NCI-H526 (cell line): ENCODE measurements at regions not wholly inside any gene's neighbourhood (a gene's known extent, or its start where the extent isn't known, plus 50 kb on each side); places are given as distances from the start of the nearest gene placed in this dataset.

Experiments
- DNase-seq, 2 experiments: peaks; one replicate each; lab custom pipeline; 2025; lab: John Stamatoyannopoulos, UW

GRCh38 chr2:136062066-136062837 lies 55.7 kb downstream of the CXCR4 start:
- DNase-seq: no peak

GRCh38 chr2:136060416-136060815 lies 57.5 kb downstream of the CXCR4 start:
- peak; percentile 59 to 68 for DNase-seq

- no peak for DNase-seq
Observed at GRCh38 chr2:136059036-136059472, 58.9 kb downstream of the CXCR4 start.

- peak in 1 of 2 experiments; percentile 37 for DNase-seq
Observed at GRCh38 chr2:136058262-136058661, 59.7 kb downstream of the CXCR4 start.

GRCh38 chr2:136057802-136058140 lies 60.2 kb downstream of the CXCR4 start:
- DNase-seq: no peak

GRCh38 chr2:136057023-136057801 lies 60.7 kb downstream of the CXCR4 start:
- no peak for DNase-seq

- DNase-seq: no peak
Observed at GRCh38 chr2:136055929-136056688, 61.8 kb downstream of the CXCR4 start.

GRCh38 chr2:136054856-136055255 lies 63.1 kb downstream of the CXCR4 start:
- no peak for DNase-seq

- DNase-seq: no peak
Observed at GRCh38 chr2:136052369-136053362, 65.3 kb downstream of the CXCR4 start.

- DNase-seq: no peak
Observed at GRCh38 chr2:136051725-136052048, 66.3 kb upstream of the DARS1 start.

- DNase-seq: no peak
Observed at GRCh38 chr2:136051001-136051724, 65.7 kb upstream of the DARS1 start.

GRCh38 chr2:136049991-136050920 lies 64.8 kb upstream of the DARS1 start:
- no peak for DNase-seq

GRCh38 chr2:136049011-136049742 lies 63.8 kb upstream of the DARS1 start:
- DNase-seq: no peak

GRCh38 chr2:136045835-136046570 lies 60.6 kb upstream of the DARS1 start:
- no peak for DNase-seq

- no peak for DNase-seq
Observed at GRCh38 chr2:136045344-136045743, 59.9 kb upstream of the DARS1 start.
